Epithelial cell of proximal tubule (primary cell): ENCODE measurements at regions not wholly inside any gene's neighbourhood (a gene's known extent, or its start where the extent isn't known, plus 50 kb on each side); places are given as distances from the start of the nearest gene placed in this dataset.

Experiments used
- DNase-seq: peaks from one replicate; pipeline ENCODE4 v3.0.0-alpha.2; 2011; ENCODE audit warnings: low read depth
- H3K4me3 ChIP-seq: 2 replicates; pipeline ENCODE4 v1.5.1; 2011; ENCODE audit warnings: low read depth, mild to moderate bottlenecking, low read length
- CTCF ChIP-seq: conservative IDR thresholded peaks from 2 replicates; pipeline ENCODE4 v1.5.1; 2012; ENCODE audit warnings: low read depth, mild to moderate bottlenecking, low read length

DNA sequence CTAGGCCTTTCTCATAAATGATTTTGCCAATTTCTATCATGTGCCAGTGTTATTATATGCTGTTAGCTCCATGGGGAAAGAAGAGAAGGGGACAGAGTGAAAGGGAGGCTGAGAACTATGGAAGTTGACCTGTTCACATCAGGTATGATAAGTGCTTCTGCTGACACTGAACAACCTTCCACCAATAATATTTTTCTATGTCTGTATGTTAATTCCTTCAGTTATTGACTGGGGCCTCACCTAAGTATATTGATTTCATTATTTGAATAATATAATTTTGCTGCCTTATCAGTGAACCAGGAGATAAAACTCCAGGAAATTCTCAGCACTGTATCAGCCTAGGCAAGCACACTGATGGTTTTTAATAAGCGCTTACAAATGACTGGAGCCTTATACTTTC lies 262.8 kb downstream of the SNCA start:
- no peak for TF ChIP-seq CTCF
- no peak for DNase-seq

GRCh38 chr4:89573656-89574055 lies 263.3 kb downstream of the SNCA start:
- no peak for TF ChIP-seq CTCF
- H3K4me3 ChIP-seq: no peak overlapping the region
- no peak for DNase-seq

More for the DNA sequence above, 262.8 kb downstream of the SNCA start:
- no peak overlapping the region for H3K4me3 ChIP-seq

DNA sequence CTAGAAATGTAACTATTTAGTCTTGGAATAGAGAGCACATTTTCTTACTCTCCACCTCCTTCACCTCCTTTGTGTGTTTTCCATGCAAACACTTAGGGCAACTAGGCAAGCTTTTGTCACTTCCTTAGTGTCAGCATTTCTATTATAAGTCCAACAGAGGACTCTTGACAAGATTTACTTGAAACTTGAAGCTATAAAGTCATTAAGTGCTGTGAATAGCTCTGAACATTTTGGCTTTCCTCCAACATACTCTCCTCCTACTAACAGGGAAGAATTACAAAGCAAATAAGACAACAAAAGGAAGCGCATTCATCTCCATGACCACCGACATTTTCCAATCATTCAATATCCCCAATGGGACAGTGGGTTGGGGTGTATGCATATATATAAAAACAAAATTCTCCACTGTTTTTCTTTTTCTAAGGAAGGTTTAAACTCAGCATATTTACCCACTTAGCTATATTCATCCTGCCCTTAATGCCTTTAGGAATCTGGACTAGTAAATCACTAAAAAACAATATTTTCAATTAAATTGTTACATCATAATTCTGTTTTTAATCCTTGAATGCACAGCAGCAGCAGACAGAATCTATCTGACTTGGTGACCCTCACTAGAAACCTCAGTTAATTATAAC lies 264.6 kb downstream of the SNCA start:
- no peak overlapping the region for H3K4me3 ChIP-seq
- no peak for TF ChIP-seq CTCF
- DNase-seq: no peak

DNA sequence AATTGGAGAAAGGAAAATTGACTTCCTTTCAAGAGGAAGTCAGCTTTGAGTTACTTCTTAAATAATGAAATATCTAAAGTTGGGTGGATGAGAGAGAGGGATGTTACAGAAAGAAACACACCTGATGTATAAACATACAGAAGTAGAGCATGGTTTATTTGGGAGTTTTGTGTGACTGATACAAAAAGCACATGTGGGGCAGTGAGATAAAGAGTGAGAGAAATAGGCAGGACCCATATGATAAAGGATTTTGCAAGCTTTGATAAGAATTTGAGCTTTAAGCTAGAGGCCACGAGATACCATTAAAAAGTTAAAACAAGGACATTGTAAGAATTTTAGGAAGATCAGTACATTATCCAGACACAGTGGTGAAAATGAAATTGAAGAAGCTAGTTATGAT lies 263.3 kb upstream of the GPRIN3 start:
- DNase-seq: no peak
- no peak for TF ChIP-seq CTCF
- H3K4me3 ChIP-seq: no peak overlapping the region

- no peak for DNase-seq
- no peak overlapping the region for H3K4me3 ChIP-seq
- TF ChIP-seq CTCF: no peak
These were observed 260.3 kb upstream of the GPRIN3 start for GRCh38 chr4:89567936-89568335.

- TF ChIP-seq CTCF: no peak
- DNase-seq: peak; percentile 40
- no peak overlapping the region for H3K4me3 ChIP-seq
These were observed 255.8 kb upstream of the GPRIN3 start for GRCh38 chr4:89563431-89563830.

DNA sequence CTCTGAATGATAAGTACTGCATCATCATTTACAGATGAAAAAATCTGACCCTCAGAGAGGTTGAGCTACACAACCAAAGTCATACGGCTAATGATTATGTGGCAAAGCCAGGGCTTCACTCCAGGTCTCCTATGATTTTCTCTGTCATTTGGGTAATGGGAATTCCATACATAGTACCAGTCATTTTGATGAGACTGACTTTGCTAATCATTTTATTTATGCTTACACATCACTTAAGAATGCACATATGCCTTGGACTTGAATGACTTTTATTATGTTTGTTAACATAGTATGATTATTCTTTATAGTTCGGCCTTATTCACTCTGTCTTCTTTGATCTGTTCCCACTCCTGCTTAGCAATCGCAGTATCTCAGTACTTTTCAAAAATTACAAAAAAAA lies 255.1 kb upstream of the GPRIN3 start:
- TF ChIP-seq CTCF: no peak
- DNase-seq: no peak
- no peak overlapping the region for H3K4me3 ChIP-seq
